Astrocyte (in vitro differentiated cells and primary cell): ENCODE measurements at regions not wholly inside any gene's neighbourhood (a gene's known extent, or its start where the extent isn't known, plus 50 kb on each side); places are given as distances from the start of the nearest gene placed in this dataset.

Experiments used
- DNase-seq: peaks from one replicate; pipeline ENCODE4 v3.0.0-alpha.2; 2010; ENCODE audit warnings: low read depth
- FAIRE-seq: peaks from 2 replicates; lab custom pipeline; 2011; peaks lifted over from hg19 to GRCh38; lab: Jason Lieb, UNC
- H2AFZ ChIP-seq: 2 replicates; pipeline ENCODE4 v1.6.0; 2012; ENCODE audit warnings: low read depth, low read length, inconsistent platforms
- H3K27ac ChIP-seq: 2 replicates; pipeline ENCODE4 v1.5.1; 2011; ENCODE audit warnings: low read depth, low read length, inconsistent platforms
- H3K27me3 ChIP-seq: 2 replicates; pipeline ENCODE4 v1.6.0; 2011; ENCODE audit warnings: low read length, inconsistent platforms; ENCODE audit not compliant: insufficient read depth
- H3K36me3 ChIP-seq: 2 replicates; pipeline ENCODE4 v1.5.1; 2011; ENCODE audit warnings: low read length, inconsistent platforms; ENCODE audit not compliant: insufficient read depth
- H3K4me1 ChIP-seq: 2 replicates; pipeline ENCODE4 v1.5.1; 2011; ENCODE audit warnings: low read length, inconsistent platforms; ENCODE audit not compliant: insufficient read depth
- H3K4me2 ChIP-seq: 2 replicates; pipeline ENCODE4 v1.6.0; 2012; ENCODE audit warnings: low read length, inconsistent platforms
- H3K4me3 ChIP-seq: 2 replicates; pipeline ENCODE4 v1.5.1; 2011; ENCODE audit warnings: low read depth, mild to moderate bottlenecking, low read length, inconsistent platforms; ENCODE audit not compliant: insufficient read depth
- H3K79me2 ChIP-seq: 2 replicates; pipeline ENCODE4 v1.6.0; 2012; ENCODE audit warnings: mild to moderate bottlenecking, low read length, inconsistent platforms; ENCODE audit not compliant: insufficient read depth
- H3K9ac ChIP-seq: 2 replicates; pipeline ENCODE4 v1.6.0; 2012; ENCODE audit warnings: mild to moderate bottlenecking, low read length, inconsistent platforms
- H3K9me3 ChIP-seq: 2 replicates; pipeline ENCODE4 v1.5.1; 2012; ENCODE audit warnings: low read depth, mild to moderate bottlenecking, low read length, inconsistent platforms; ENCODE audit not compliant: insufficient read depth
- H4K20me1 ChIP-seq: 2 replicates; pipeline ENCODE4 v1.6.0; 2012; ENCODE audit warnings: low read length, inconsistent platforms; ENCODE audit not compliant: insufficient read depth
- H3K27ac Mint-ChIP-seq: one replicate; pipeline ENCODE4 v1.8.0; 2021; ENCODE audit warnings: mild to moderate bottlenecking, mixed read lengths; ENCODE audit not compliant: unreplicated experiment
- H3K27me3 Mint-ChIP-seq: one replicate; pipeline ENCODE4 v1.8.0; 2021; ENCODE audit warnings: low read depth, mixed read lengths; ENCODE audit not compliant: unreplicated experiment
- H3K36me3 Mint-ChIP-seq: one replicate; pipeline ENCODE4 v1.8.0; 2021; ENCODE audit warnings: low read depth, mixed read lengths; ENCODE audit not compliant: unreplicated experiment
- H3K4me1 Mint-ChIP-seq: one replicate; pipeline ENCODE4 v1.8.0; 2021; ENCODE audit warnings: low read depth, mixed read lengths; ENCODE audit not compliant: unreplicated experiment
- H3K4me3 Mint-ChIP-seq: one replicate; pipeline ENCODE4 v1.8.0; 2021; ENCODE audit warnings: mild to moderate bottlenecking, moderate library complexity, mixed read lengths; ENCODE audit not compliant: unreplicated experiment
- H3K9me3 Mint-ChIP-seq: one replicate; pipeline ENCODE4 v1.8.0; 2021; ENCODE audit warnings: mild to moderate bottlenecking, mixed read lengths; ENCODE audit not compliant: unreplicated experiment
- EZH2 ChIP-seq: IDR thresholded peaks from 2 replicates; pipeline ENCODE4 v1.6.1; 2012; ENCODE audit warnings: mild to moderate bottlenecking, low read length, inconsistent platforms; ENCODE audit not compliant: insufficient read depth
- TF ChIP-seq, protein P1 (sequence below): IDR thresholded peaks from 2 replicates; pipeline ENCODE4 v1.5.1; 2011; ENCODE audit warnings: low read depth, mild to moderate bottlenecking, inconsistent platforms, low read length, moderate library complexity; ENCODE audit not compliant: insufficient read depth

DNA sequence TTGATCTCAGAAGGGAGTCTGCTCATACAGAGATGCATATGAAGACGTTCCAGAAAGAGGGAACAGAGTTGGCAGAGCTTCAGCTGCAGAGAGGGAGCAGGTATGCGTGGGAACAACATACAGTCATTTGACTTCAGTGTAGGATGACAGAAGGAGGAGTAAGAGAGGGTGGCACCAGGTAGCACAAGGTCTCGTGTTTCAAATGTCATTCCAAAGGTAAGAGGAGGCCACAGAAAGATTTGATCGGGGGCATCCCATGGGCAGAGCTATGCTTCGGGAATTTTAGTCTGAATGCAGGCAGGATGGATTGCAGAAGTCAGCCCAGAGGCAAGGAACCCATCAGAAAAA is 367.1 kb downstream of the CDK5RAP2 start:
- H3K9me3 Mint-ChIP-seq, result no peaks in the 10 kb centered on the region
- no peak overlapping the region for H2AFZ ChIP-seq
- no peaks in the 10 kb centered on the region for H3K4me1 ChIP-seq
- H3K27ac Mint-ChIP-seq, result no peak overlapping the region
- no peak overlapping the region for H3K4me3 ChIP-seq
- FAIRE-seq, result no peak
- H3K4me2 ChIP-seq, result no peak overlapping the region
- H4K20me1 ChIP-seq, result no peaks in the 10 kb centered on the region
- H3K79me2 ChIP-seq, result no peaks in the 10 kb centered on the region
- DNase-seq, result no peak
- TF ChIP-seq, protein P1, sequence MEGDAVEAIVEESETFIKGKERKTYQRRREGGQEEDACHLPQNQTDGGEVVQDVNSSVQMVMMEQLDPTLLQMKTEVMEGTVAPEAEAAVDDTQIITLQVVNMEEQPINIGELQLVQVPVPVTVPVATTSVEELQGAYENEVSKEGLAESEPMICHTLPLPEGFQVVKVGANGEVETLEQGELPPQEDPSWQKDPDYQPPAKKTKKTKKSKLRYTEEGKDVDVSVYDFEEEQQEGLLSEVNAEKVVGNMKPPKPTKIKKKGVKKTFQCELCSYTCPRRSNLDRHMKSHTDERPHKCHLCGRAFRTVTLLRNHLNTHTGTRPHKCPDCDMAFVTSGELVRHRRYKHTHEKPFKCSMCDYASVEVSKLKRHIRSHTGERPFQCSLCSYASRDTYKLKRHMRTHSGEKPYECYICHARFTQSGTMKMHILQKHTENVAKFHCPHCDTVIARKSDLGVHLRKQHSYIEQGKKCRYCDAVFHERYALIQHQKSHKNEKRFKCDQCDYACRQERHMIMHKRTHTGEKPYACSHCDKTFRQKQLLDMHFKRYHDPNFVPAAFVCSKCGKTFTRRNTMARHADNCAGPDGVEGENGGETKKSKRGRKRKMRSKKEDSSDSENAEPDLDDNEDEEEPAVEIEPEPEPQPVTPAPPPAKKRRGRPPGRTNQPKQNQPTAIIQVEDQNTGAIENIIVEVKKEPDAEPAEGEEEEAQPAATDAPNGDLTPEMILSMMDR, result no peak
- TF ChIP-seq EZH2, result no peak
- no peak overlapping the region for H3K27ac ChIP-seq
- H3K4me1 Mint-ChIP-seq, result no peaks in the 10 kb centered on the region
- H3K36me3 Mint-ChIP-seq, result no peaks in the 10 kb centered on the region
- H3K9ac ChIP-seq, result no peak overlapping the region
- no peaks in the 10 kb centered on the region for H3K36me3 ChIP-seq
- H3K4me3 Mint-ChIP-seq, result no peak overlapping the region
- H3K27me3 ChIP-seq, result no peaks in the 10 kb centered on the region
- H3K9me3 ChIP-seq, result no peaks in the 10 kb centered on the region
- H3K27me3 Mint-ChIP-seq, result peaks cover 25% of the 10 kb centered on the region

- no peaks in the 10 kb centered on the region for H3K9me3 Mint-ChIP-seq
- H3K4me1 ChIP-seq, result no peaks in the 10 kb centered on the region
- H3K79me2 ChIP-seq, result no peaks in the 10 kb centered on the region
- no peak overlapping the region for H3K4me3 ChIP-seq
- no peaks in the 10 kb centered on the region for H3K9me3 ChIP-seq
- H3K4me2 ChIP-seq, result no peak overlapping the region
- H3K4me3 Mint-ChIP-seq, result no peak overlapping the region
- H3K27ac Mint-ChIP-seq, result no peak overlapping the region
- DNase-seq (no peak), FAIRE-seq (no peak)
- no peak for TF ChIP-seq EZH2
- TF ChIP-seq, protein P1, result no peak
- no peak overlapping the region for H3K27ac ChIP-seq
- no peaks in the 10 kb centered on the region for H3K36me3 ChIP-seq
- H3K9ac ChIP-seq, result no peak overlapping the region
- H3K27me3 Mint-ChIP-seq, result peaks cover 20% of the 10 kb centered on the region
- no peaks in the 10 kb centered on the region for H4K20me1 ChIP-seq
- no peaks in the 10 kb centered on the region for H3K27me3 ChIP-seq
- no peaks in the 10 kb centered on the region for H3K36me3 Mint-ChIP-seq
- H2AFZ ChIP-seq, result no peak overlapping the region
- no peaks in the 10 kb centered on the region for H3K4me1 Mint-ChIP-seq
Measured at GRCh38 chr9:120212153-120212852, 367.7 kb downstream of the CDK5RAP2 start.

- H3K9me3 Mint-ChIP-seq, result no peaks in the 10 kb centered on the region
- TF ChIP-seq, protein P1, result no peak
- no peak for TF ChIP-seq EZH2
- Histone ChIP-seq H4K20me1 (no peaks in the 10 kb centered on the region), H3K9ac (no peak overlapping the region), H3K79me2 (no peaks in the 10 kb centered on the region), H3K4me2 (no peak overlapping the region), H3K36me3 (no peaks in the 10 kb centered on the region), H2AFZ (no peak overlapping the region), H3K4me1 (no peaks in the 10 kb centered on the region), H3K27me3 (no peaks in the 10 kb centered on the region), H3K27ac (no peak overlapping the region), H3K9me3 (no peaks in the 10 kb centered on the region), H3K4me3 (no peak overlapping the region)
- H3K27me3 Mint-ChIP-seq, result peaks cover 15% of the 10 kb centered on the region
- FAIRE-seq (no peak), DNase-seq (no peak)
- no peak overlapping the region for H3K27ac Mint-ChIP-seq
- H3K36me3 Mint-ChIP-seq, result no peaks in the 10 kb centered on the region
- H3K4me1 Mint-ChIP-seq, result no peaks in the 10 kb centered on the region
- no peak overlapping the region for H3K4me3 Mint-ChIP-seq
Measured at GRCh38 chr9:120210274-120210673, 369.7 kb downstream of the CDK5RAP2 start.
